B cell (primary cell): ENCODE measurements at regions not wholly inside any gene's neighbourhood (a gene's known extent, or its start where the extent isn't known, plus 50 kb on each side); places are given as distances from the start of the nearest gene placed in this dataset.

ENCODE experiments used
- ATAC-seq: fragments of 200-7000 bp; cut with Tn5 transposase; one replicate; pipeline ENCODE4 v1.10.0; 2021; ENCODE audit warnings: low read depth, mild to moderate bottlenecking, moderate number of reproducible peaks, moderate library complexity
- CTCF ChIA-PET: fragments of 350-600 bp; sonication (Branson Sonifier 250); formaldehyde crosslinking; loops from one replicate; lab custom pipeline; 2021; ENCODE audit warnings: antibody characterized with exemption, inconsistent platforms; lab: Charles Lee
- POLR2A ChIA-PET: fragments of 350-600 bp; sonication (Branson Sonifier 250); formaldehyde crosslinking; loops from one replicate; lab custom pipeline; 2021; ENCODE audit warnings: antibody characterized with exemption; lab: Charles Lee
- DNase-seq: peaks from one replicate; pipeline ENCODE4 v3.0.0; 2013
- H2AFZ ChIP-seq: 2 replicates; pipeline ENCODE4 v1.6.1; 2012; ENCODE audit warnings: mild to moderate bottlenecking, low read depth, low read length; ENCODE audit not compliant: insufficient read depth, poor library complexity, severe bottlenecking
- H3K27ac ChIP-seq, 2 donors: 1 replicate in 1 of 2; 2 replicates in 1 of 2; pipeline ENCODE4 v1.5.1; 2012 to 2013; ENCODE audit warnings: low read length in 2 of 2, mild to moderate bottlenecking in 2 of 2, moderate library complexity in 1 of 2
- H3K27me3 ChIP-seq, 4 experiments: fragments of 200-600 bp in 1 of 4; sonication (generic) in 1 of 4; replicated peaks in 1 of 4; 1 replicate in 2 of 4; 2 replicates in 2 of 4; pipeline versions ENCODE4 v1.6.1 to v1.7.0; 2013 to 2016; ENCODE audit warnings: low read length in 3 of 4, mild to moderate bottlenecking in 2 of 4, mixed read lengths in 1 of 4, moderate library complexity in 1 of 4; ENCODE audit not compliant: insufficient read depth in 4 of 4, control insufficient read depth in 3 of 4; ENCODE audit errors: control extremely low read depth in 1 of 4
- H3K36me3 ChIP-seq, 2 experiments: replicated peaks in 1 of 2; 1 replicate in 1 of 2; 2 replicates in 1 of 2; pipeline versions ENCODE4 v1.6.1 to v1.7.1; 2013; ENCODE audit warnings: low read length in 1 of 2; ENCODE audit not compliant: insufficient read depth in 2 of 2, control insufficient read depth in 1 of 2; ENCODE audit errors: control extremely low read depth in 1 of 2, extremely low read depth in 1 of 2
- H3K4me1 ChIP-seq, 2 donors: fragments of 200-600 bp in 1 of 2; sonication (generic) in 1 of 2; 1 replicate in 1 of 2; 2 replicates in 1 of 2; pipeline versions ENCODE4 v1.5.1 to v1.6.1; 2013 to 2017; ENCODE audit warnings: low read length in 2 of 2; ENCODE audit not compliant: control insufficient read depth in 2 of 2, insufficient read depth in 2 of 2
- H3K4me2 ChIP-seq: replicated peaks from 2 replicates; pipeline ENCODE3; 2012; ENCODE audit warnings: mild to moderate bottlenecking, low read depth, low read length; ENCODE audit not compliant: poor library complexity, severe bottlenecking
- H3K4me3 ChIP-seq, 5 experiments: fragments of 200-600 bp in 1 of 5; sonication (generic) in 1 of 5; 1 replicate in 3 of 5; 2 replicates in 2 of 5; pipeline versions ENCODE4 v1.5.1 to v1.7.0; 2011 to 2016; ENCODE audit warnings: low read length in 4 of 5, mild to moderate bottlenecking in 4 of 5, low read depth in 2 of 5, control low read depth in 1 of 5, moderate library complexity in 1 of 5; ENCODE audit not compliant: insufficient read depth in 1 of 5; ENCODE audit errors: control extremely low read depth in 1 of 5, extremely low read depth in 1 of 5
- H3K79me2 ChIP-seq: fragments of 200-600 bp; sonication (generic); one replicate; pipeline ENCODE4 v1.6.0; 2016; ENCODE audit warnings: low read length; ENCODE audit not compliant: control insufficient read depth, insufficient read depth
- H3K9ac ChIP-seq: fragments of 200-600 bp; sonication (generic); 2 replicates; pipeline ENCODE4 v1.6.1; 2017; ENCODE audit warnings: mild to moderate bottlenecking, low read length, moderate library complexity
- H3K9me3 ChIP-seq, 3 donors: one replicate each; pipeline versions ENCODE4 v1.6.1 to v1.7.1; 2013; ENCODE audit warnings: low read length in 2 of 3; ENCODE audit not compliant: control insufficient read depth in 2 of 3, insufficient read depth in 1 of 3; ENCODE audit errors: control extremely low read depth in 1 of 3
- H4K20me1 ChIP-seq: 2 replicates; pipeline ENCODE4 v1.6.0; 2012; ENCODE audit warnings: mild to moderate bottlenecking, low read length; ENCODE audit not compliant: insufficient read depth, control insufficient read depth, poor library complexity, severe bottlenecking
- H3K27ac Mint-ChIP-seq: one replicate; pipeline ENCODE4 v1.8.0; 2021; ENCODE audit warnings: mixed read lengths
- H3K27me3 Mint-ChIP-seq: one replicate; pipeline ENCODE4 v1.8.0; 2021; ENCODE audit warnings: mixed read lengths
- H3K4me1 Mint-ChIP-seq: one replicate; pipeline ENCODE4 v1.8.0; 2021; ENCODE audit warnings: mixed read lengths
- H3K4me3 Mint-ChIP-seq: one replicate; pipeline ENCODE4 v1.8.0; 2021; ENCODE audit warnings: mixed read lengths
- H3K9me3 Mint-ChIP-seq: one replicate; pipeline ENCODE4 v1.8.0; 2022; ENCODE audit warnings: mixed read lengths; ENCODE audit not compliant: insufficient read depth
- EZH2 ChIP-seq: IDR thresholded peaks from 2 replicates; pipeline ENCODE4 v1.6.1; 2012; ENCODE audit warnings: borderline replicate concordance, low read depth, mild to moderate bottlenecking, moderate library complexity, low read length; ENCODE audit not compliant: insufficient read depth, poor library complexity, severe bottlenecking
- WGBS: methylation state at CpG from one replicate; pipeline ENCODE4 v1.1.5; 2013; ENCODE audit warnings: missing lambda C conversion rate; ENCODE audit not compliant: insufficient coverage; 5-methylcytosine and 5-hydroxymethylcytosine counted together
- intact Hi-C: fragments of 100-400 bp; cut with micrococcal nuclease; formaldehyde crosslinking; loops from one replicate; pipeline ENCODE4 v1.10.0; 2022
- TF ChIP-seq, protein P1 (sequence below): fragments of 200-600 bp; IDR thresholded peaks from one replicate; pipeline ENCODE4 v1.8.0; 2022; ENCODE audit warnings: antibody characterized with exemption, mild to moderate bottlenecking

DNA sequence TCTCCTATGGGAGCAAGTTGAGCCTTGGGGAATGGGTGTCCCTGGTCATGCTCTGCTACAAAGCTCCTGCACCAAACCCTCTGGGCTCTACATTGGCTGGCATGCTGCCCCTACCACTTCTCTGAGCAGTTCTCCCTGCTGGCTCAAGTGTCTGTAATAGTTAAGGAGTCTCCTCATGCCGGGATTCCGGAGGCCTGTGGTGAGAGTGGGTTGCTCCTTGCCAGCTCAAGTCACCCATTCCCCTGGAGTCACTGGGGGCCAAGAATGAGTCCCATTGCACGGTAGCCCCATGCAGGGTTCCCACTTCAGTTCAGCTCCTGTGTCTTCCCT is 173.9 kb downstream of the PRDM13 start:
- ChIA-PET POLR2A (no interaction called here), CTCF (no interaction called here)
- WGBS = 100% methylated on average over 3 of the region's 3 CpGs
- Histone ChIP-seq H3K36me3 (no peaks in the 10 kb centered on the region), H3K9me3 (no peaks in the 10 kb centered on the region), H3K27me3 (peaks cover 0 to 14% (median 0%) of the 10 kb centered on the region in 4 experiments), H3K79me2 (no peaks in the 10 kb centered on the region), H3K9ac (no peak overlapping the region), H2AFZ (no peak overlapping the region), H3K4me3 (no peak overlapping the region), H4K20me1 (no peaks in the 10 kb centered on the region), H3K4me1 (no peaks in the 10 kb centered on the region), H3K27ac (no peak overlapping the region), H3K4me2 (no peak overlapping the region)
- Mint-ChIP-seq H3K27ac (no peak overlapping the region), H3K9me3 (no peaks in the 10 kb centered on the region), H3K27me3 (peaks cover 41% of the 10 kb centered on the region), H3K4me1 (no peaks in the 10 kb centered on the region), H3K4me3 (no peak overlapping the region)
- DNase-seq = no peak
- no peak for ATAC-seq
- TF ChIP-seq EZH2 = no peak
- intact Hi-C loops = no loop called here

DNA sequence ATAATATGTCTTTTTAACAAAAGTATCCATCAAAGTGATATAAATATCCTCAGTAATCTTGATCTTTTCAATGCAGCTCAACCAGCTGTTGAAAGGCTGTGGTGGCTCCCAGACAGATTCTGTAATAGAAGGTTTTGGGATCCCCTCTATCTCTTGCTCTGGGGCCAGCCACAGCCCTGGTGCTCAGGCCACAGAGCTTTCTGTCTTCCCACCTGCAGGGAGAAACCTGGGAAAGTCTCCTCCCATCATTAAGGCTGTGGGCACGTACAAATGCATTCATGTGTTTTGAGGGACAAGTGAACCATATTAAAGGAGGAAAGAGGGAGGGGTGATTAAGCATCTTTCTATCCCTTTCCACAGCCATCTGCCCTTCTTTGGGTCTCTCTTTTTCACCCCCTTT is 183.1 kb downstream of the PRDM13 start:
- no peaks in the 10 kb centered on the region for H3K4me1 ChIP-seq
- no peak overlapping the region for H3K27ac ChIP-seq
- Mint-ChIP-seq H3K4me1 (no peaks in the 10 kb centered on the region), H3K27ac (no peak overlapping the region), H3K27me3 (peaks cover 26% of the 10 kb centered on the region), H3K9me3 (no peaks in the 10 kb centered on the region), H3K4me3 (no peak overlapping the region)
- intact Hi-C loops = no loop called here
- no peaks in the 10 kb centered on the region for H3K36me3 ChIP-seq
- H3K4me2 ChIP-seq = no peak overlapping the region
- H2AFZ ChIP-seq = no peak overlapping the region
- no peaks in the 10 kb centered on the region for H4K20me1 ChIP-seq
- H3K27me3 ChIP-seq = peaks cover 0 to 2% (median 2%) of the 10 kb centered on the region in 4 experiments
- DNase-seq = no peak
- ChIA-PET CTCF (no interaction called here), POLR2A (no interaction called here)
- H3K9me3 ChIP-seq = no peaks in the 10 kb centered on the region
- no peak overlapping the region for H3K4me3 ChIP-seq
- no CpG with 5 or more reads among the region's 1 CpG for WGBS
- no peak overlapping the region for H3K9ac ChIP-seq
- no peak for ATAC-seq
- no peaks in the 10 kb centered on the region for H3K79me2 ChIP-seq
- TF ChIP-seq, protein P1, sequence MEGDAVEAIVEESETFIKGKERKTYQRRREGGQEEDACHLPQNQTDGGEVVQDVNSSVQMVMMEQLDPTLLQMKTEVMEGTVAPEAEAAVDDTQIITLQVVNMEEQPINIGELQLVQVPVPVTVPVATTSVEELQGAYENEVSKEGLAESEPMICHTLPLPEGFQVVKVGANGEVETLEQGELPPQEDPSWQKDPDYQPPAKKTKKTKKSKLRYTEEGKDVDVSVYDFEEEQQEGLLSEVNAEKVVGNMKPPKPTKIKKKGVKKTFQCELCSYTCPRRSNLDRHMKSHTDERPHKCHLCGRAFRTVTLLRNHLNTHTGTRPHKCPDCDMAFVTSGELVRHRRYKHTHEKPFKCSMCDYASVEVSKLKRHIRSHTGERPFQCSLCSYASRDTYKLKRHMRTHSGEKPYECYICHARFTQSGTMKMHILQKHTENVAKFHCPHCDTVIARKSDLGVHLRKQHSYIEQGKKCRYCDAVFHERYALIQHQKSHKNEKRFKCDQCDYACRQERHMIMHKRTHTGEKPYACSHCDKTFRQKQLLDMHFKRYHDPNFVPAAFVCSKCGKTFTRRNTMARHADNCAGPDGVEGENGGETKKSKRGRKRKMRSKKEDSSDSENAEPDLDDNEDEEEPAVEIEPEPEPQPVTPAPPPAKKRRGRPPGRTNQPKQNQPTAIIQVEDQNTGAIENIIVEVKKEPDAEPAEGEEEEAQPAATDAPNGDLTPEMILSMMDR = no peak
- TF ChIP-seq EZH2 = no peak
